Mesenchymal stem cell (in vitro differentiated cells and primary cell): ENCODE measurements at regions not wholly inside any gene's neighbourhood (a gene's known extent, or its start where the extent isn't known, plus 50 kb on each side); places are given as distances from the start of the nearest gene placed in this dataset.

ENCODE experiments used
- DNase-seq: peaks from one replicate; pipeline ENCODE4 v3.0.0-alpha.2; 2013
- H2AFZ ChIP-seq: one replicate; pipeline ENCODE4 v1.6.1; 2013; ENCODE audit warnings: low read depth, mild to moderate bottlenecking, control low read depth, inconsistent platforms, low read length, moderate library complexity
- H2AK5ac ChIP-seq: 2 replicates; pipeline ENCODE4 v1.6.1; 2013; ENCODE audit warnings: low read length, moderate library complexity, mild to moderate bottlenecking, inconsistent platforms; ENCODE audit not compliant: severe bottlenecking
- H2BK120ac ChIP-seq: one replicate; pipeline ENCODE4 v1.6.1; 2013; ENCODE audit warnings: low read depth, mild to moderate bottlenecking, inconsistent platforms, low read length, moderate library complexity
- H2BK12ac ChIP-seq, 2 experiments: one replicate each; pipeline ENCODE4 v1.6.1; 2013; ENCODE audit warnings: inconsistent platforms in 2 of 2, low read length in 2 of 2, mild to moderate bottlenecking in 2 of 2, moderate library complexity in 2 of 2, control low read depth in 1 of 2
- H2BK15ac ChIP-seq: one replicate; pipeline ENCODE4 v1.6.1; 2013; ENCODE audit warnings: mild to moderate bottlenecking, low read depth, inconsistent platforms; ENCODE audit not compliant: poor library complexity, severe bottlenecking
- H2BK5ac ChIP-seq: 2 replicates; pipeline ENCODE4 v1.6.1; 2013; ENCODE audit warnings: low read depth, mild to moderate bottlenecking, low read length, control low read depth, inconsistent platforms; ENCODE audit not compliant: poor library complexity, severe bottlenecking
- H3K14ac ChIP-seq, 2 experiments: one replicate each; pipeline ENCODE4 v1.6.1; 2013; ENCODE audit warnings: inconsistent platforms in 2 of 2, low read length in 2 of 2, control low read depth in 1 of 2, mild to moderate bottlenecking in 1 of 2, moderate library complexity in 1 of 2
- H3K18ac ChIP-seq, 2 experiments: one replicate each; pipeline ENCODE4 v1.6.1; 2013; ENCODE audit warnings: inconsistent platforms in 2 of 2, low read length in 2 of 2, control low read depth in 1 of 2, low read depth in 1 of 2, mild to moderate bottlenecking in 1 of 2
- H3K23ac ChIP-seq, 2 experiments: one replicate each; pipeline ENCODE4 v1.6.1; 2013; ENCODE audit warnings: inconsistent platforms in 2 of 2, low read length in 2 of 2, mild to moderate bottlenecking in 2 of 2, moderate library complexity in 2 of 2, control low read depth in 1 of 2
- H3K27ac ChIP-seq: 2 replicates; pipeline ENCODE4 v1.5.1; 2013; ENCODE audit warnings: mild to moderate bottlenecking, moderate library complexity, low read length, control low read depth, inconsistent platforms; ENCODE audit not compliant: poor library complexity, severe bottlenecking
- H3K27me3 ChIP-seq, 2 experiments: 2 replicates each; pipeline versions ENCODE4 v1.6.1 to v1.7.0; 2013; ENCODE audit warnings: low read length in 2 of 2, mild to moderate bottlenecking in 2 of 2, moderate library complexity in 2 of 2, control low read depth in 1 of 2, inconsistent platforms in 1 of 2; ENCODE audit not compliant: control insufficient read depth in 1 of 2, insufficient read depth in 1 of 2
- H3K36me3 ChIP-seq, 2 experiments: 2 replicates each; pipeline versions ENCODE4 v1.6.1 to v1.7.0; 2013; ENCODE audit warnings: low read length in 2 of 2, control low read depth in 1 of 2, inconsistent platforms in 1 of 2, low read depth in 1 of 2, mild to moderate bottlenecking in 1 of 2; ENCODE audit not compliant: insufficient read depth in 2 of 2, control insufficient read depth in 1 of 2
- H3K4ac ChIP-seq, 2 experiments: one replicate each; pipeline ENCODE4 v1.6.1; 2013; ENCODE audit warnings: inconsistent platforms in 2 of 2, low read length in 2 of 2, mild to moderate bottlenecking in 2 of 2, moderate library complexity in 2 of 2, control low read depth in 1 of 2, low read depth in 1 of 2
- H3K4me1 ChIP-seq: 2 replicates; pipeline ENCODE4 v1.6.1; 2013; ENCODE audit warnings: low read depth, low read length, control low read depth; ENCODE audit not compliant: control insufficient read depth, insufficient read depth
- H3K4me2 ChIP-seq: 2 replicates; pipeline ENCODE4 v1.6.1; 2013; ENCODE audit warnings: low read length, mild to moderate bottlenecking, inconsistent platforms; ENCODE audit not compliant: poor library complexity, severe bottlenecking
- H3K4me3 ChIP-seq, 2 experiments: 2 replicates each; pipeline versions ENCODE4 v1.5.1 to v1.7.0; 2013; ENCODE audit warnings: low read length in 2 of 2, mild to moderate bottlenecking in 2 of 2, control low read depth in 1 of 2, low read depth in 1 of 2; ENCODE audit not compliant: insufficient read depth in 1 of 2
- H3K79me1 ChIP-seq: replicated peaks from 2 replicates; pipeline ENCODE4 v1.6.1; 2013; ENCODE audit warnings: mild to moderate bottlenecking, control low read depth, low read length, inconsistent platforms; ENCODE audit not compliant: poor library complexity, severe bottlenecking
- H3K9ac ChIP-seq: 2 replicates; pipeline ENCODE4 v1.7.0; 2013; ENCODE audit warnings: mild to moderate bottlenecking, low read length, moderate library complexity
- H3K9me3 ChIP-seq: 2 replicates; pipeline ENCODE4 v1.7.0; 2013; ENCODE audit warnings: mild to moderate bottlenecking, low read length; ENCODE audit not compliant: control insufficient read depth
- H4K8ac ChIP-seq: one replicate; pipeline ENCODE4 v1.6.1; 2013; ENCODE audit warnings: inconsistent platforms, mild to moderate bottlenecking, low read length, moderate library complexity
- H4K91ac ChIP-seq: one replicate; pipeline ENCODE4 v1.6.1; 2013; ENCODE audit warnings: mild to moderate bottlenecking, low read length, inconsistent platforms
- WGBS: methylation state at CpG from one replicate; pipeline ENCODE4 v1.1.7; 2013; ENCODE audit warnings: mixed read lengths; 5-methylcytosine and 5-hydroxymethylcytosine counted together

DNA sequence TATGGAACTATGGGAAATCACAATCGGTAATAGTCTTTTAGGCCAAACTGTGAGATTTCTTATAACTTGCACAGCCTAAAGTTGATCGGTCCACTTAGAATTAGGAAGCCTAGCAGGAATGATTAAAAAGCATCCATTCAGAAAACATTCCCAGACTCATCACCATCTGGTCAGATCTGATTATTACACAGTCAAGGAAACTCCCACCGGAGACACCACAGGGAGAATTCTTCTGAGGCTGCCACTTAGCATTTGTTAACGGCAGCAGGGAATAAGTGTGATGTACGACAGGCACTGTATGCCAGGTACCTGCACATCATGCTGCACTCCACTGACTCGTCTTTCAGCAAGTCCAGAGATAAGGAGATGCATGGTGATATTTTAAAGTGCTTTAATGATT lies 227.6 kb upstream of the STEAP1 start:
- H3K79me1 ChIP-seq = no peaks in the 10 kb centered on the region
- H3K36me3 ChIP-seq = no peaks in the 10 kb centered on the region
- H3K14ac ChIP-seq = no peak overlapping the region
- no peak overlapping the region for H2AK5ac ChIP-seq
- WGBS = 80% methylated on average over 5 of the region's 6 CpGs
- H3K23ac ChIP-seq = no peak overlapping the region
- H2BK120ac ChIP-seq = no peak overlapping the region
- H3K27ac ChIP-seq = no peak overlapping the region
- H4K8ac ChIP-seq = no peak overlapping the region
- no peak overlapping the region for H3K9ac ChIP-seq
- no peak overlapping the region for H3K4me3 ChIP-seq
- no peak overlapping the region for H2BK12ac ChIP-seq
- H3K4me1 ChIP-seq = no peaks in the 10 kb centered on the region
- H2BK15ac ChIP-seq = no peak overlapping the region
- H3K4me2 ChIP-seq = no peak overlapping the region
- H3K9me3 ChIP-seq = no peaks in the 10 kb centered on the region
- no peak overlapping the region for H2BK5ac ChIP-seq
- no peak for DNase-seq
- no peaks in the 10 kb centered on the region for H3K27me3 ChIP-seq
- no peak overlapping the region for H3K18ac ChIP-seq
- H4K91ac ChIP-seq = no peak overlapping the region
- no peak overlapping the region for H3K4ac ChIP-seq
- no peak overlapping the region for H2AFZ ChIP-seq

DNA sequence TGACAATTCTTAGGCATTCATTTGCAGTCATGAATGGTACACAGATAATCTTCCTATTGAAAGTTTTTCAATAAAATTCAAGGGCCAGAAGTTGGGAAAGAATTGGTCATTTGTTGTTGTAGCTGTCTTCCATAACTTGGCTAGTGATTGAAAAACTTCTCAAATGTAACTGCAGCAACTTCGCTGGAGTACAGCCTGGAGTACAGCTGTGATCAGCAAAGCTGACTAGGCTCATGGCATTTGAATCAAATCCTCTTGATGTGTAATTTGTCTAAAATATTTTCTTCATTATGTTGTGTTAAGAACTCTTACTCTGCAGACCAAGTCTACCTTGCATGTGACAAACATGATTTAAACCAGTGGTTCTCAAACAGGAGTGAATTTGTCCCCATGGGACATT lies 226.5 kb upstream of the STEAP1 start:
- Histone ChIP-seq H3K4me2 (no peak overlapping the region), H2AK5ac (no peak overlapping the region), H3K18ac (no peak overlapping the region), H3K36me3 (no peaks in the 10 kb centered on the region), H2BK5ac (no peak overlapping the region), H3K9me3 (no peaks in the 10 kb centered on the region), H3K27ac (no peak overlapping the region), H3K14ac (no peak overlapping the region), H2BK15ac (no peak overlapping the region), H3K79me1 (no peaks in the 10 kb centered on the region), H3K9ac (no peak overlapping the region), H2AFZ (no peak overlapping the region), H4K91ac (no peak overlapping the region), H3K4ac (no peak overlapping the region), H4K8ac (no peak overlapping the region), H3K4me3 (no peak overlapping the region), H2BK120ac (no peak overlapping the region), H3K23ac (no peak overlapping the region), H3K27me3 (no peaks in the 10 kb centered on the region), H2BK12ac (no peak overlapping the region), H3K4me1 (no peaks in the 10 kb centered on the region)
- DNase-seq = no peak
- 75% methylated on average over 1 of the region's 1 CpG for WGBS

DNA sequence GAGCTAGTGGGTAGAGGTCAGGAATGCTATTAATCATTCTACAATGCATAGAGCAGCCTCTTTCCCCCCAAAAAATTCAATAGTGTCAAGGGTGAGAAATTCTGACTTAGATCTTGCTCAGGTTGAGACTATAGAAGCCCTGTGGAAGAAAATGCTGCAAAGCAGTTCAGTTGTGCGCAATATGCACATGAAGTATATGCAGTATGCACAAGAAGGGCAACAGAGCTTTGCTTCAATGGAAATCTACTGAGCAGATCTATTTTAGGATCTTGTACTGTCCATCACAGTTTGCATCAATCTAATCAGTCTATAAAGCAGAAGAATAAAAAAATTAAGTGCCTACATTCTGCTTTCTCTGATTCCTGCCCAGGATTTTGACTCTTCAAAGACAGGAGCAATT lies 225.8 kb upstream of the STEAP1 start:
- H3K4me3 ChIP-seq = no peak overlapping the region
- no peak overlapping the region for H3K27ac ChIP-seq
- H3K4me1 ChIP-seq = no peaks in the 10 kb centered on the region
- H2AK5ac ChIP-seq = no peak overlapping the region
- no peak overlapping the region for H3K9ac ChIP-seq
- no peaks in the 10 kb centered on the region for H3K79me1 ChIP-seq
- no peak for DNase-seq
- H2AFZ ChIP-seq = no peak overlapping the region
- 58% methylated on average over 1 of the region's 1 CpG for WGBS
- no peak overlapping the region for H3K4me2 ChIP-seq
- no peak overlapping the region for H3K18ac ChIP-seq
- no peak overlapping the region for H2BK12ac ChIP-seq
- H2BK15ac ChIP-seq = no peak overlapping the region
- no peaks in the 10 kb centered on the region for H3K9me3 ChIP-seq
- no peak overlapping the region for H3K14ac ChIP-seq
- no peaks in the 10 kb centered on the region for H3K27me3 ChIP-seq
- no peak overlapping the region for H3K4ac ChIP-seq
- H2BK120ac ChIP-seq = no peak overlapping the region
- no peak overlapping the region for H2BK5ac ChIP-seq
- no peaks in the 10 kb centered on the region for H3K36me3 ChIP-seq
- no peak overlapping the region for H3K23ac ChIP-seq
- H4K91ac ChIP-seq = no peak overlapping the region
- no peak overlapping the region for H4K8ac ChIP-seq

DNA sequence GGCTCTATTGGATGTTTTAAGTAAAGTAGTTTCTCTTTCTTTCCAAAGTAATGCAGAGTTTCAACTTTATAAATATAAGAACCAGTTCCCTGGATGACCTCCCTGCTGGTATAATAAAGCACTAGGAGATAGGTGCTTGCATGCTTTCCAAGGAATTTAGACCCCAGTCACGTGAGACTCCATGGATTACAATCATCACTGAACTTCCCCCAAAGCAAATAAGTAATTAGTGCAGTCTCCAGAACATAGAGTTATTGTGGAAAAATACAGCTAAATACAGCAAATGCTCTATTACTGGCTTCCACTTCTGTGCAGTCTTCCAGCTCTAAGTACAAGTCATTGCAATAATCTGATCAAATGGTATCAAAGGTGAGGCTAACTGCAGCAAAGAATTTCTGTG lies 220.2 kb upstream of the STEAP1 start:
- Histone ChIP-seq H2BK15ac (no peak overlapping the region), H3K4ac (no peak overlapping the region), H3K27ac (no peak overlapping the region), H3K4me2 (no peak overlapping the region), H3K14ac (no peak overlapping the region), H3K36me3 (no peaks in the 10 kb centered on the region), H3K18ac (no peak overlapping the region), H3K4me1 (no peaks in the 10 kb centered on the region), H4K8ac (no peak overlapping the region), H4K91ac (no peak overlapping the region), H3K79me1 (no peaks in the 10 kb centered on the region), H3K4me3 (no peak overlapping the region), H3K27me3 (no peaks in the 10 kb centered on the region), H3K23ac (no peak overlapping the region), H2BK120ac (no peak overlapping the region), H2BK5ac (no peak overlapping the region), H3K9me3 (no peaks in the 10 kb centered on the region), H2AFZ (no peak overlapping the region), H2AK5ac (no peak overlapping the region), H2BK12ac (no peak overlapping the region), H3K9ac (no peak overlapping the region)
- DNase-seq = no peak
- WGBS = no CpG with 5 or more reads among the region's 1 CpG
